Activated CD8-positive, alpha-beta T cell treated with anti-CD3 and anti-CD28 coated beads for 36 hours (primary cell): ENCODE measurements at regions not wholly inside any gene's neighbourhood (a gene's known extent, or its start where the extent isn't known, plus 50 kb on each side); places are given as distances from the start of the nearest gene placed in this dataset.

Experiments used
- ATAC-seq: fragments of 200-7000 bp; cut with Tn5 transposase; one replicate; pipeline ENCODE4 v1.10.0; 2021; ENCODE audit warnings: mild to moderate bottlenecking, moderate library complexity
- CTCF ChIA-PET: fragments of 350-600 bp; sonication (Branson Sonifier 250); formaldehyde crosslinking; loops from one replicate; lab custom pipeline; 2021; ENCODE audit warnings: antibody characterized with exemption; lab: Charles Lee
- POLR2A ChIA-PET: fragments of 350-600 bp; sonication (Branson Sonifier 250); formaldehyde crosslinking; loops from one replicate; lab custom pipeline; 2021; ENCODE audit warnings: antibody characterized with exemption; lab: Charles Lee
- DNase-seq: peaks from one replicate; pipeline ENCODE4 v3.0.0-alpha.2; 2020
- H3K27ac Mint-ChIP-seq: one replicate; pipeline ENCODE4 v1.8.0; 2021; ENCODE audit warnings: mild to moderate bottlenecking, mixed read lengths
- H3K27me3 Mint-ChIP-seq: one replicate; pipeline ENCODE4 v1.8.0; 2021; ENCODE audit warnings: mixed read lengths
- H3K36me3 Mint-ChIP-seq: one replicate; pipeline ENCODE4 v1.8.0; 2021; ENCODE audit warnings: low read depth, mixed read lengths
- H3K4me1 Mint-ChIP-seq: one replicate; pipeline ENCODE4 v1.8.0; 2021; ENCODE audit warnings: low read depth, mixed read lengths
- H3K4me3 Mint-ChIP-seq: one replicate; pipeline ENCODE4 v1.8.0; 2021; ENCODE audit warnings: mild to moderate bottlenecking, moderate library complexity, mixed read lengths
- H3K9me3 Mint-ChIP-seq: one replicate; pipeline ENCODE4 v1.8.0; 2021; ENCODE audit warnings: mixed read lengths
- intact Hi-C: fragments of 100-400 bp; cut with micrococcal nuclease; formaldehyde crosslinking; loops from one replicate; pipeline ENCODE4 v1.10.0; 2022
- TF ChIP-seq, protein P1 (sequence below): fragments of 200-600 bp; IDR thresholded peaks from one replicate; pipeline ENCODE4 v1.8.0; 2022; ENCODE audit warnings: antibody characterized with exemption, mild to moderate bottlenecking

DNA sequence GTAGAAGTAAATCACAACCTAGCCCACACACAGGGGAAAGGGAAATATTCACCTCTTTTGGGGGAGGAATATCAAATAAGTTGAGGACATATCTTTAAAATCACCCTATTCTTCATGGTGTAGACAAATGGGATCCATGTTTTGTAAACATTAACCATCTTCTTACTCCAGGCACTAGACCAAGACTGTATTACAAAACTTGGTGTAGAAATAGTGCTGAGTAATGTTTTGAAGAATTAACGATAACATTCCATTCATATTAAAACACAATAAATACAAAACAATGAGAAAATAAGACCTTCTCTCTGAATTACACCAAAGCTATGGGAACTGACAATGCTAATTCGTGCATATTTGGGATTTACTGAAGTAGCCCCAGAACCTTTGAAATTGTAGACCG is 633.6 kb downstream of the BCL11B start:
- DNase-seq: no peak
- ChIA-PET CTCF (no interaction called here), POLR2A (no interaction called here)
- Mint-ChIP-seq H3K27me3 (no peaks in the 10 kb centered on the region), H3K4me3 (no peak overlapping the region), H3K27ac (no peak overlapping the region), H3K36me3 (no peaks in the 10 kb centered on the region), H3K4me1 (no peaks in the 10 kb centered on the region), H3K9me3 (peaks cover 2% of the 10 kb centered on the region)
- ATAC-seq: no peak
- intact Hi-C loops: no loop called here
- TF ChIP-seq, protein P1, sequence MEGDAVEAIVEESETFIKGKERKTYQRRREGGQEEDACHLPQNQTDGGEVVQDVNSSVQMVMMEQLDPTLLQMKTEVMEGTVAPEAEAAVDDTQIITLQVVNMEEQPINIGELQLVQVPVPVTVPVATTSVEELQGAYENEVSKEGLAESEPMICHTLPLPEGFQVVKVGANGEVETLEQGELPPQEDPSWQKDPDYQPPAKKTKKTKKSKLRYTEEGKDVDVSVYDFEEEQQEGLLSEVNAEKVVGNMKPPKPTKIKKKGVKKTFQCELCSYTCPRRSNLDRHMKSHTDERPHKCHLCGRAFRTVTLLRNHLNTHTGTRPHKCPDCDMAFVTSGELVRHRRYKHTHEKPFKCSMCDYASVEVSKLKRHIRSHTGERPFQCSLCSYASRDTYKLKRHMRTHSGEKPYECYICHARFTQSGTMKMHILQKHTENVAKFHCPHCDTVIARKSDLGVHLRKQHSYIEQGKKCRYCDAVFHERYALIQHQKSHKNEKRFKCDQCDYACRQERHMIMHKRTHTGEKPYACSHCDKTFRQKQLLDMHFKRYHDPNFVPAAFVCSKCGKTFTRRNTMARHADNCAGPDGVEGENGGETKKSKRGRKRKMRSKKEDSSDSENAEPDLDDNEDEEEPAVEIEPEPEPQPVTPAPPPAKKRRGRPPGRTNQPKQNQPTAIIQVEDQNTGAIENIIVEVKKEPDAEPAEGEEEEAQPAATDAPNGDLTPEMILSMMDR: no peak

DNA sequence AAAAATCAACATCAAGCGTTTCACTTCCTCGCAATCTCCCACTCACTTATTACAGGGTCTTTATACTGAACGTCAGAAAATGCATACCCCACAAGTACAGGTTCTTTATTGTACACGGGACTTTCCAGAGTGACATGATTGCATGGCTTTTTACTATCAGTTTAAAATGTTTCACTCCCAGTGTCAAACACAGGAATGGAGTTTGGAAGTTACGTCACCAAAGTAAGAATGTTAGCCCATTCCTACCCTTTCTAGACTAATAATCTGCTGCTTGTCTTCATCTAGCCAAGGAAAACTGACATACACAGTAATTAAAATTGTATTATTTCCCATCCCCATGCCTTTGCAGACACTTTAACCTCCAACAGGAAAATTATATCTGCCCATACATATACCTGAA is 624.2 kb downstream of the BCL11B start:
- H3K4me3 Mint-ChIP-seq: no peak overlapping the region
- TF ChIP-seq, protein P1: no peak
- H3K4me1 Mint-ChIP-seq: peaks cover 2% of the 10 kb centered on the region
- ATAC-seq (no peak), DNase-seq (no peak)
- no peak overlapping the region for H3K27ac Mint-ChIP-seq
- H3K9me3 Mint-ChIP-seq: peaks cover 2% of the 10 kb centered on the region
- ChIA-PET CTCF (no interaction called here), POLR2A (no interaction called here)
- H3K36me3 Mint-ChIP-seq: no peaks in the 10 kb centered on the region
- H3K27me3 Mint-ChIP-seq: no peaks in the 10 kb centered on the region
- intact Hi-C loops: no loop called here

DNA sequence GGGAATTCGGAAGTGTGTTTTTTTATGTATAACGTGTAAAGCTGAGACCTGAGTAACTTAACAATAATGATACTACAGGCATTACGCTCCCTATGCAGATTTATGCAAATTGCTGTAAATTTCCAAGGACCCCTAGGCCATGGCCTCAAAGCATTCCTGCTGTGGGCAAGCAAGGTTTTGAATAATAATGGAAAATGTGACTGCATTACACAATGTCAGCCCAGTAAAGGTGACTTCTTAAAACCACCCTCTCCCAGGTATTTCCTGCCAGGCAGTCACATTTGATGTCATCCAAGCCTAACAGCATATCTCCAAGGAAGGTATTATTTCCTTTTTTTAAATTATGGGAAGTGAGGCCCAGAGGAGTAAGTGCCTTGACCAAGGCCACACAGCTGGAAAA is 621.0 kb downstream of the BCL11B start:
- peaks cover 3% of the 10 kb centered on the region for H3K36me3 Mint-ChIP-seq
- TF ChIP-seq, protein P1: no peak
- no peak overlapping the region for H3K4me3 Mint-ChIP-seq
- no peak for ATAC-seq
- POLR2A ChIA-PET: no interaction called here
- no peak overlapping the region for H3K27ac Mint-ChIP-seq
- H3K9me3 Mint-ChIP-seq: peaks cover 5% of the 10 kb centered on the region
- DNase-seq: no peak
- intact Hi-C loops: no loop called here
- peaks cover 2% of the 10 kb centered on the region for H3K4me1 Mint-ChIP-seq
- H3K27me3 Mint-ChIP-seq: no peaks in the 10 kb centered on the region
- CTCF ChIA-PET: no interaction called here

DNA sequence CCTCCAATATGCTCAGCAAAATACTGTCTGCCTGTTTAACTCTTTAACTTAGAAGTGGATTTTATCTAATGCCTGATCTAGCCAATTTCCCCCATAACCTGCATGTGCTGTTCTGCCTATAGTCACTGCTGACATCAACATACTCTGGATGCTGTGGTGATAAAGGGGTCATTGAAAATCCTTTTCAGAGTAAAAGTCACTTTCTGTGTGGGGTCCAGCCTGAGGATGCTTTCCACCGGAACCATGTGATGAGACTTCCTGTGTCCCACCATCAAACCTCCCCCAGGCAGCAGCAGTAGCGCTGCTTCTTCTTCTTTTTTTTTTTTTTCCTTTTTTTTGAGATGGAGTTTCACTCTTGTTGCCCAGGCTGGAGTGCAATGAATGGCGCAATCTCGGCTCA is 607.0 kb downstream of the BCL11B start:
- peaks cover 5% of the 10 kb centered on the region for H3K4me1 Mint-ChIP-seq
- H3K27ac Mint-ChIP-seq: no peak overlapping the region
- ChIA-PET POLR2A (no interaction called here), CTCF (no interaction called here)
- intact Hi-C loops: no loop called here
- ATAC-seq (peak; percentile 45), DNase-seq (peak; percentile 34)
- H3K9me3 Mint-ChIP-seq: no peaks in the 10 kb centered on the region
- TF ChIP-seq, protein P1: no peak
- H3K36me3 Mint-ChIP-seq: no peaks in the 10 kb centered on the region
- no peaks in the 10 kb centered on the region for H3K27me3 Mint-ChIP-seq
- no peak overlapping the region for H3K4me3 Mint-ChIP-seq

DNA sequence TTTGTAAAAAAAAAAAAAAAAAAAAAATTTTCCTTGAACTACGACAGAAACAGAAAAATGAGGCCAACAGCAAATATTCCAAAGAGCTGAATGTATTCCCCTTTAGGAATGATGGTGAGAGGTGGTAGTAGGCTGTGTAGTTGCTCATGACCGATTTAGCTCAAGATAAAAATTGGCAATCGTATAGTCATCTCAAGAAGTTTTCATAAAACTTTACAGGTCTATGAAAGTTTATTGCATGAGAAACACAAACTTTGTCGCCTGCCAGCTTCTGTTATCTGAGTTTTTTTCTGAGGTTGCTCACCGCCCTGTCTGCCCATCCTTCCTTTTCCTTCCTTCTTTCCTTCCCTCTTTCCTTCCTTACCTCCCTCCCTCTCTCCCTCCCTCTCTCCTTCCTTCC is 605.5 kb downstream of the BCL11B start:
- Mint-ChIP-seq H3K36me3 (no peaks in the 10 kb centered on the region), H3K4me3 (no peak overlapping the region), H3K27me3 (no peaks in the 10 kb centered on the region), H3K27ac (no peak overlapping the region), H3K4me1 (peaks cover 5% of the 10 kb centered on the region), H3K9me3 (no peaks in the 10 kb centered on the region)
- ATAC-seq: no peak
- intact Hi-C loops: no loop called here
- no peak for DNase-seq
- TF ChIP-seq, protein P1: no peak
- ChIA-PET POLR2A (no interaction called here), CTCF (no interaction called here)
